ENCODE measurements at regions not wholly inside any gene's neighbourhood (a gene's known extent, or its start where the extent isn't known, plus 50 kb on each side); places are given as distances from the start of the nearest gene placed in this dataset.
"Not testable (repeated sequence)": the region's sequence is repeated elsewhere in the genome, so short reads cannot be mapped to it uniquely, and the experiment has no call there.

DNA sequence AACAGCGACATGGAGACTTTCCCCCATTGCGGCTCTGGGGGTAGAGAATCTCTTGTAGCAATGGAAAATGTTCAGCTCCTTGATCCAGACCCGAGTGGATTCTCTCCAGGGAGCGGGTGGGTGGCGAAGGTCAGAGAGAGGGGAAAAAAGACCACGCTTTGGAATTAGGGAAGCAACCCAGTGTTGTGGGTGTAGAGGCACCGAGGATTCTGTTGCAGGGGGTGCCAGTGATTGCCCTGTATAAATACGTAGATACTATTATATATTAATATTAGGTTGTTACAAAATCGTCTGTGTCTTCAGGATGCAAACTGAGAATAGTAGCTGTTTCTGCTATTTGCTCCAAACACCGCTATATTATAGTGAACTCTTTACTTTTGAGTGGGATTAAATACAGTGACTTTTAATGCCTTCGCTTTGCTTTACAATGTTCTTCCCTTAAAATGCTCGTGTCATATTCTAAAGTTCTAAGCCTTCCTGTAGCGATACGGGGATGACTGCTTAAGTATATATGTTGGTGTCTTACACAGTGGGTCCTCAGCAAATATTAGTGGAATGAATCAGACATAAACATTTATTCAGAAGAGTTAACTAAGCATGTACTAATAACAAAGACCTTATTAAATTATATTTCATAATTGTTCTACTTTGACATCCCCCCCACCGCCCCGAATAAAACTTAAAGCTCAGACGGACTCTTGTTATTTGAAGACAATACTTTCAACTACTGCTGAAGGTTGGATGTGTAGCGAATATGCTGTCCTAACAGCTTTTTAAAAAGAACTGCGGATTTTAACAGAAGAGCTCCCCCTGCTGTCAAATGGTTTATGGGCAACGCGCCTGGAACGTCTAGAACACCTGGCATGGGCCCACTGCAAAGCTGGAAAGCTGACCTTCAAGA, 136.4 kb upstream of the KRAS start:
- intact Hi-C loops (cut with DNase I), result no loop called here
- peak; percentile 54 to 93 (median 82) for DNase-seq

DNA sequence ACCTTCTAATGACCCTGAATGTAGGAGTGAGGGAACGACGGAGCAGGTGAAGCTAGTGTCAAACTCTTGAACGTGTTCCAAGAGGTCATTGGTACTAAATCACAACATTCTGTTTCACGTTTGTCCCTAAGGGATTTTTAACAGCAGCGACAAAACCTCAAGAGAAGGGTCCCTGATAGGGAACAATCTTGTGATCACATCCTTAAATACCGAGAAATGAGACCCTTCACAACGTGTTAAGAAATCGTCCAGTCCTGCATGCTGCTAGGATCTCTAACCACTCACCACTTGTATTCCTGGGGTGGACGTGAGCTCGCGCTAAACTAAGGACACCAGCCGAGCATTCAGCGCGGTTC, 134.1 kb upstream of the KRAS start:
- no peak for DNase-seq
- intact Hi-C loops (cut with DNase I), result no loop called here

DNA sequence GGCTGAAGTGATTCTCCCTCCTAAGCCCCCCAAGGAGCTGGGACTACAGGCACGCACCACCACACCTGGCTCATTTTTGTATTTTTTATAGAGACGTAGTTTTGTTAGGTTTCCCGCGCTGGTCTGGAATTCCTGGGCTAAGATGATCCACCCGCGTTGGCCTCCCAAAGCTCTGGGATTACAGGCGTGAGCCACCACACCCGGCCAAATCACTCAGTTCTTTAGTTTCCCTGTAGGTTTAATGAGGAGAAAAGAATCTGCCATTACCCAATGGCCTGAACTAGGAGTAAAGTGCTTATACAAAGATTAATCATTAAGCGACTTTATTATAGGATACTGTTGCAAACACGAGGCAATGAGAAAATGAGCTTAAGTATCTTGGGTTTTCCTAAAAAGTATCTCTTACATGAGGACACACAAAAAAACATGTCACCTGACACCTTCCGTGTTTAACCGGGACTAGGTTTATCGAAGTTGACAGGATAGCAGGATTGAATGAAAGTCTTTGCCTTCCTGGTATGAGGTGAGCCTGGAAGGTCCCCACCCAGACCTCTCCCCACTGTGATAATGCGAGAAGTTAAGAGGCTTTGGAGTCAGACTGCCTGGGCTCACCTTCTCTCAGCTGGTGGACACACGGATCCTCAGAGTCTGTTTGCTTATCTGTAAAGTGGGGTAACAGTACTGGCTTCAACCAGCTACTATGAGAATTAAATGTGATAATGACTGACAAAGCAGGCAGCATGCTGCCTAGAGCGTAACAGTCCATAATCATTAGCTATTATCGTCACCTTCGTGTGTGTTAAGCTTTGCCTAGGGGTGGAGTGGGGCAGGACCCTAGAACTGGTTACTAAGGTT, 133.5 kb upstream of the KRAS start:
- intact Hi-C loops (cut with DNase I), result no loop called here
- DNase-seq, result no peak

DNA sequence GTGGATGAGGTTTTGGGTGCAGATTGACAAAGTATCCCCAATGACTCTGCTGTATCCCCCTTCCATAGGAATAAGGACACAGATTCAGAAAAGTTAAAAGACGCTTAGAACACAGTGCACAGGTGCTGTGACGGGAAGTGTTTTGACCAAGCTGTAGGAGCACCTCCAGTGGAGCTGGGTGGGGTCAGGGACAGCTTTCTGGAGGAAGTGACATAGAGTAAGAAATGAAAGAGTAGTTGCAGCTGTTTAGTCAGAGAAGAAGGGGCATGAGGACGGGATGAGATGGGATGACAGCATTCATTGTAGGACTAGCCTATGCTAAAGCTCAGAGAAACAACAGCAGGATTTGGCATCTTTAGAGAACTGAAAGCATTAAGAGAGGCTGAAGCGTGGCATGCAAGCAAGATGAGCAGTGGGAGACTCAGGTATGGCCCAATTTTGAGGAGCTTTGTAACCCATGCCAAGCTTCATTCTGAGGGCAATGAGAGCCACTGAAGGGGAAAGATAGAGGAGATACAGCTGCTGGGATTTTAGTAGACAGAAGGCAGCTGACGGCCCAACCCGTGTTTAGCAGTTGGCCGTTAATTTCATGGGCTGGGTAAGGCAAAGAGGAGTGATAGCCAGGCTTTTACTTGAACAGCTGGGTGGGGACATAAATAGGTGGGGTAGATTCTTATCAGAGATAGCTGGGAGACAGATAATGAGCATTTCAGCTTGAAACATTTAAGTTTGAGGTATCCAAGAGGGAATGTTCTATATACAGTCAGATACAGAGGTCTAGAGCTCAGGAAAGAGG, 131.8 kb upstream of the KRAS start:
- DNase-seq, result no peak
- intact Hi-C loops (cut with DNase I), result no loop called here

DNA sequence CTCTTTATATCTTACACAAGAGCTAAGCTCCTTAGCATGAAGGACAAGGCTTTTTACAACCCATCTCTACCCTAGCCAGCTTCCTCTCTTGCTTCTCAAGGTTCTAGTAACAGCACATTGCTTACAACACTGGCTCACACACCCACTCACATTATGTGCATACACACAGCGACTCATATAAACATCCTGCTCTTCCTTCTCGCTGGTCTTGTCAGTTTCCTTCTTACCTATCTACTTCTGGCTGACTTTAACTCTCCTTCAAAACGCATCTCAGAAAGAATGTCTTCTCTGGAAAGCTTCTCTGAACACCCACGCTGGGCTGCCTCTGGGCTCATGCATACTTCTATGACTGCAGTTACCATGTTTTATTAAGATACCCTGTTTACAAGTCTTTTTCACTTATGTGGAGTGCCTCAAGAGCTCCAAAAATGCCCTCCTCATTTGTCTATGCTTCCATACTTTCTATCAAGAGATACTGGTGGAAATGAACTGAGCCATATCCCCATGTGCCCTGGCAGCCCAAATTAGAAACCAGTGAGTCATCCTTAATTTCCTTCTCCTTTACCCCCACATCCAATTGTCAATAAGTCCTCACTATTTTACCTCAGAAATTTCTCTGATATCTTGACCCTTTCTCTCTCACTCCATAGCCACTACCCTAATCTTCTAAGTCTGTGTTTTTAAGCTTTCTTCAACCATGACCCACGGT, 126.9 kb upstream of the KRAS start:
- intact Hi-C loops (cut with DNase I), result no loop called here

DNA sequence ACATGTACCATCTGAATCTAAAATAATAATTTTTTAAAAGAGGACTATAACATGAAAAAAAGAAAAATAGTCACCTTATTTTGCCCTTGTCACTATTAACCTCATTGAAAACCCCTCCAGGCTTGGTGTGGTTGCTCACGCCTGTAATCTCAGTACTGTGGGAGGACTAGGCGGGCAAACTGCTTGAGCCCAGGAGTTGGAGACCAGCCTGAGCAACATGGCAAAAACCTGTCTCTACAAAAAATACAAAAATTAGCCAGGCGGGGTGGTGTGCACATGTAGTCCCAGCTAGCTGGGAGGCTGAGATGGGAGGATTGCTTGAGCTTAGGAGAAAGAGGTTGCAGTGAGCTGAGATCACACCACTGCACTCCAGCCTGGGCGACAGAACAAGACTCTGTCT, 126.3 kb upstream of the KRAS start:
- no peak for DNase-seq
- intact Hi-C loops (cut with DNase I), result no loop called here

More for the DNA sequence above, 126.9 kb upstream of the KRAS start:
- no peak for DNase-seq

DNA sequence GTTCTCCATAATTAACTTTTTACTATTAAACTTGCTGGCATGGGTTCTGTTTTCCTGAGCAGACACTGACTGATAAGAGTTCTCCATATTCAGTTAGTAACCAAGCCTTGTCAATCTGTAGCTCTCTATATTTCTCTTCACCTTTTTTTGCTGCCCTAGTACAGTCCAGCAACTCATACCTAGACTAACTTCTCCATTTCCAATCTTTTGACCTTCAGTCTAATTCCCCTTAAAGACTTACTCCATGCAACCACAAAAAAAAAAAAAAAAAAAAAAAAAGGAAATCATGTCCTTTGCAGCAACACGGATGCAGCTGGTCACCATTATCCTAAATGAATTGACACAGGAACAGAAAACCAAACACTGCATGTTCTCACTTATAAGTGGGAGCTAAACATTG, 125.7 kb upstream of the KRAS start:
- intact Hi-C loops (cut with DNase I), result no loop called here

DNA sequence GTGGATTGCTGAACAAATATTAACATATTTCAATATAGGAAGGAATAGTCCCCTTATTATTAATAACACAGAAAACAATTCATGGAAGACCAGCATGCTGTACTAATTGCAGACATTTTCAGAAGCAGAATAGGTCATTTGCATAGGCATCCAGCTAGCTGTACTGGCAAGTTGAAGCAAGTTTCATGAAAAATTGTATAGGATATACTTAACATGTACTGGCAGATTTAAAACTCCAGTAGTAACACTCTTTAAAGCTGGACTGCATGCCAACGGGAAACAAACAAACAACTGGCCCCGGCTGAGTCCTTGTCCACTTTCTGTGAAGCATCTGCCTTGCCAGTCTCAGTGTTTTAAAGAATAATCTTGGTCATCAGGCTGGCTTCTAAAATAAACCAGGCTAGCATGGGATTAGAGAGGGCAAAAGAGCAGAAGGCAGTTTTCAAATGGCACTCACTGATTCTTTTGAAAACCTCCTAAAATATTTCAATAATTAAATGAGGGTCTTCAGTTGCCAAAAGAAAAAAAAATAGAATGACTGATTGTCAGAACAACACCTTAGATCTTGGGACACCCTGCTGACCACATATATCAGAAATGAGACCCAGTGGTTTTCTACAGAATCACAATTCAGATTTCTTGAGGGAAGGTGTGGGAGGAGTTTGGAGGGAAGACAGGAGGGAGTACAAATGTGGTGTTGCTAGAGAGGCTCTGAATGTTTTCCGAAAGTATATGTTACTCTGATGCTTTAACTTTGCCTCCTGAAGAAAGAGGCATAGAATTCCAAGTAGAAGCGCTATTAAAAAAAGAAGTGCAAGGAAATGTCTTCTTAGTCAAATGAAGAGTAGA, 122.5 kb upstream of the KRAS start:
- intact Hi-C loops (cut with DNase I), result no loop called here
- no peak for DNase-seq

More for the DNA sequence above, 125.7 kb upstream of the KRAS start:
- DNase-seq, result no peak

DNA sequence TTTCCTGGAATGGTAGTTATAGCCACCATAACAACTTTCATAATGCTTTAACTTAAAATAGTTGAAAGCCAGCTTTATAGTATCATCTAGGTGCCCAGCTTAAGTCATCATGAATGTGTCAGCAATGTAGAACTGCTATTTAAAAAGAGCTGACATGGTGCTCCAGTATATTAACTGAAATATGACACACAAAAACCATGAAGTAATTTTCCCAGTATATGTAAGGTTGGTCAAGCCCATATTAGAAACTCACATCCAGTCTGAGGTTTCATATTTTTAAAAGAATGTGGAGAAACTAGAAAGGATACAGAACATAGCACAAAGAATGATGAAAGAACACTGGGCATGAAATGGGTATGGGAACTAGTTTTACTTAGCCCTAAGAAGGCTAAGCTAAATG, 121.3 kb upstream of the KRAS start:
- no peak for DNase-seq
- intact Hi-C loops (cut with DNase I), result no loop called here

DNA sequence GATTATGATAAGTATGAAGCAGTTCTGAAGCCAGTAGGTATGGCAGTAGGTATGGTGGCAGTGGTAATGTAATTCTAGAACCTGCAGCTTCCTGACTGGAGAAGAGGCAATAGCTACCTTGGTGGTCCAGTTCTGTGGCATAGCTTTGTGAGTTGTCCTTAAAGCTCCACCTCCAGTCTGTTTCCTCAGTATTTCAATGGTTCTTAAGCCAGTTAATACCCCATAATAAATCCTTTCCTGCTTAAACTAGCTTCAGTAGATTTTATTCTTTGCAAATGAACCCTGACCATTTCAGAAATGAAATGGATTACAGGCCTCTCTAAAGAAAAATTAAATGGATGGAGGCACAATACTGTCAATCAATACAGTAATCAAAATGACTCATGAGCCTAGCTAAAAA, 117.8 kb upstream of the KRAS start:
- DNase-seq, result no peak
- intact Hi-C loops (cut with DNase I), result no loop called here

DNA sequence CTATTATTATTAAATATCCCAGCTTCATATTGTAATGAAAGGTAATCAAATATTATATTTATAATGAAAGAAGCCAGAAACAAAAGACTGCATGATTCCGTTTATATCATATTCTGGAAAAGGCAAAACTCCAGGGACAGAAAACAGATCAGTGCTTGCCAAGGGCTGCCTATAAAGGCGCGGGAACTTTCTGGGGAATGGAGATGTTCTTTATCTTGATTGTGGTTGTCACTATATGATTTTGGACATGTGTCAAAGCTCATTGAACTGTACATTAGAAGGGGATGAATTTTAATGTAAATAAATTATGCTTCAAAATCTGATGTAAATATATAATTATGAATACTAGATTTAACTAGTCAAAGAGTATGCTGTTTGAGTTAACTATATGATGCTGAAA, 115.4 kb upstream of the KRAS start:
- DNase-seq, result no peak
- intact Hi-C loops (cut with DNase I), result no loop called here

DNA sequence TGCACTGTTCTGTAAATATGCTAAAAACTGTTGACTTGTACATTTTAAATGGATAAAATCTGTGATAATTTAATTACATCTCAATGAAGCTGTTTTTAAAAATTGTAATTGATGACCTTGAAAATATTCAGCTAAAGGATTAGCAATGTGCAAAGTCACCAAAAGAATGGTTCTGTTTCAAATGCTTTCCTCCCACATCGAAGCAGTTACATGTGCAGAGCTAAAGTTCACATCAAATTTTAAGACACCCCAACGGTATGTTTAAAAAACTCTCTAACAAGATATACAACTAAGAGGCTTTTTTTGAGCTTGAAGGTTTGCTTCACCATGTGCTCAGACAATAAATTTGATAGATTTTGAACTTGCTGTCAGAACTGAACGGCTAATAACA, 114.6 kb upstream of the KRAS start:
- DNase-seq, result no peak
- intact Hi-C loops (cut with DNase I), result no loop called here

DNA sequence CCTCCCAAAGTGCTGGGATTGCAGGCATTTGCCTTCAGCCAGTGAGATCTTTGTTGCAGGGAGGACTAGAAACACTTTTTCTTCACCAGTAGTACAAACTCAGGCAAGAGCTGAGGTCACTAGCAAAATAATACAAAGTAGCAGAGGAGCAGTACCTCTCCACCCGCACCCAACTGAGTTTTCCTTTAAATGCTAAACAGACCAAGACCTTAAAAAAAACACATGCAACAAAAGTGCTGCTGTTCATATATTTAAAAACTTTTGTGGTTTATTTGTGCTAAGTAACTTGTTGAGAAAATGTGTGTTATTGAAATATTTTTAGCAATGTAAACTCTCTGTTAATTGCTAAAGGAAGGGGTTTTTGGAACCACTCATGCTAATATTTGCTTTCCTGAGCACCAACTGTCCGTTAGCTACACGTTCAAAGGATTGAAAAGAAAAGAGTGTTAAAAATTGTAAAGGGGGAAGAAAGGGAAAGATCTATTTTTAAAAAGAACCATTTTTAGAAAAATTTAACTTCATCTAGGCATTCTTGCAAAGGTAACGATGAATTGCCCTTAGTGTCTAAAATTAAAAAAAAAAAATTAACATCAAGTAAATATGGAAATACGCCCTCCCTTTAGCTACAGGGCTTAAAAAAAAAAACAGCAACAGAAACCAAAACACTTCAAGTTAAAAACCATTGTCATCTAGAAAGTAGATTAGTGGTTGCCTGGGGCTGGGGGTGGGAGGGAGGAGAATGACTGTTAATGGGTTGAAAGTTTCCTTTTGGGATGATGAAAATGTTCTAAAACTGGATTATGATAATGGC, 114.0 kb upstream of the KRAS start:
- intact Hi-C loops (cut with DNase I), result no loop called here

DNA sequence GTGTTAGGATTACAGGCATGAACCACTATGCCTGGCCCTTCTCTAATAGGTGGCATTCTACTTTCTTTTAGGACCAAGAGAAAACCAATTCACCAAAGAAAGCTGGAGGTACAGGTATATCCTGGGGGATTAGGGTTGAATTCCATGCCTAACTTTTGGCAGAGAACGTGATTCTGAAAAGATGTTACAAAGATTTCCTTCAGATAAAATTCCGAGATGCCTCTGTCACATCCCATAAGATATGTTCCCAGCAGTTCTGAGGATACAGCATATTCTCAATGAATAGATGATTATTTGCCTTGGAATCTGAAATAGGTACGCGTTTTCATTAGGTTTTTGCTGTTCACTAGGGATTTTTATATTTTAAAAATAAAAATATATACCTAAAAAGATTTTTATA, 111.9 kb upstream of the KRAS start:
- DNase-seq, result no peak
- intact Hi-C loops (cut with DNase I), result no loop called here

More for the DNA sequence above, 114.0 kb upstream of the KRAS start:
- no peak for DNase-seq

DNA sequence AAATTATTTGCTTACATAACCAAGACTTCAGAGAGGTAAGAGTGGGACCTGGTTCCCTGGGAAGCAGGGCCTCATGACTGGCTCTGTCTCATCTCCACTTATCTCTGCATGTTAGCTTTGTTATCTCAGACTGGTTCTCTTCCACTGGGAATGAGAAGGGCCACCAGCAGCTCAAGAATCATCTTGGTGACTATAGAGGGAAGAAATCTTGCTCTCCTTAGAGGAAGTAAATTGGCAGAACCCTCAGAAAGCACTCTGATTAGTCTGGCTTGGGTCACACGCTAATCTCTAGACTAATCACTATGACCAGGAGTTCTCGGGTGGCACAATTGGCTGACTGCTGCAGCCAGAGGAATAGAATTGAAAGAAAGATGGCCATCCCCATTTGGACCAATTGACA, 110.8 kb upstream of the KRAS start:
- intact Hi-C loops (cut with DNase I), result no loop called here
- DNase-seq, result no peak

DNA sequence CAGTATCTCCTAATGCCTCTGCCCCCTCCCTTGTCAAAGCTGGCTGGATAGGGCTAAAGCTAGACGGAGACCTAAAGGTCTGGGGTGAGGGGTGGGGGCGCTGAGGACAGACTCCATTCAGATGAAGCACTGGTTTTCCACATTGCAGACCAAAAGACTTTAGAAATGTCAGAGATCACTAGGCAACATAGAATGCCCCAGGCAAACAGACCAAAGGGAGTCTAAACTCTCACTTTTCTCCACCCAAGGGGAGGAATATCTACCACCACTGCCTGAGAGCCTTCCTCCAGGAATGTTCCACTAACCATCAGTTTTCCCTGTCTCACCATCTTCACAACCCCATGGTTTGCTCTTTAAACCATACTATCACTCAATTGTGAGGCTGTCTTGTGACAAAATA, 106.9 kb upstream of the KRAS start:
- DNase-seq, result no peak
- intact Hi-C loops (cut with DNase I), result no loop called here

DNA sequence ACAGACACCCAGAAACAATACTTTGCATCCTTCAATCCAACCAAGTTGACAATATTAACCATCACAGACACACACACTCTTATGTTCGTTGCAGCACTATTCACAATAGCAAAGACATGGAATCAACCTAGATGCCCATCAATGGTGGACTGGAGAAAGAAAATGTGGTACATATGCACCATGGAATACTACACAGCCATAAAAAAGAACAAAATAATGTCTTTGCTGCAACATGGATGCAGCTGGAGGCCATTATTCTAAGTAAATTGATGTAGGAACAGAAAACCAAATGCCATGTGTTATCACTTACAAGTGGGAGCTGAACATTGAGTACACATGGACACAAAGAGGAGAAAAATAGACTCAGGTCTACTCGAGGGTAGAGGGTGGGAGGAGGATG, 102.2 kb upstream of the KRAS start:
- intact Hi-C loops (cut with DNase I), result not testable (repeated sequence)

More for the DNA sequence above, 102.2 kb upstream of the KRAS start:
- DNase-seq, result not testable (repeated sequence)
